Neural progenitor cell (in vitro differentiated cells): ENCODE measurements at regions not wholly inside any gene's neighbourhood (a gene's known extent, or its start where the extent isn't known, plus 50 kb on each side); places are given as distances from the start of the nearest gene placed in this dataset.

Source experiments
- DNase-seq: peaks from one replicate; pipeline ENCODE4 v3.0.0-alpha.2; 2016; ENCODE audit warnings: low spot score
- H2AFZ ChIP-seq: fragments of 200-600 bp; sonication (generic); replicated peaks from 2 replicates; pipeline ENCODE4 v1.6.1; 2016; ENCODE audit warnings: antibody characterized with exemption
- H3F3A ChIP-seq: fragments of 200-600 bp; sonication (generic); 2 replicates; pipeline ENCODE4 v1.6.1; 2016; ENCODE audit warnings: antibody characterized with exemption, low read depth
- H3K27ac ChIP-seq: fragments of 200-600 bp; sonication (generic); 2 replicates; pipeline ENCODE4 v1.5.1; 2016; ENCODE audit warnings: mild to moderate bottlenecking
- H3K27me3 ChIP-seq: fragments of 200-600 bp; sonication (generic); 2 replicates; pipeline ENCODE4 v1.6.1; 2016; ENCODE audit warnings: mild to moderate bottlenecking, moderate library complexity
- H3K36me3 ChIP-seq: fragments of 200-600 bp; sonication (generic); 2 replicates; pipeline ENCODE4 v1.5.1; 2016
- H3K4me1 ChIP-seq: fragments of 200-600 bp; sonication (generic); 2 replicates; pipeline ENCODE4 v1.6.1; 2016; ENCODE audit warnings: mixed run types
- H3K4me2 ChIP-seq: fragments of 200-600 bp; sonication (generic); 2 replicates; pipeline ENCODE4 v1.6.1; 2016
- H3K4me3 ChIP-seq: fragments of 200-600 bp; sonication (generic); 2 replicates; pipeline ENCODE4 v1.5.1; 2016
- H3K79me2 ChIP-seq: fragments of 200-600 bp; sonication (generic); 2 replicates; pipeline ENCODE4 v1.6.1; 2016; ENCODE audit warnings: low read depth
- H3K9ac ChIP-seq: fragments of 200-600 bp; sonication (generic); 2 replicates; pipeline ENCODE4 v1.6.1; 2016
- H3K9me3 ChIP-seq: fragments of 200-600 bp; sonication (generic); 2 replicates; pipeline ENCODE4 v1.5.1; 2016; ENCODE audit warnings: low read depth
- H4K20me1 ChIP-seq: fragments of 200-600 bp; sonication (generic); 2 replicates; pipeline ENCODE4 v1.6.1; 2016; ENCODE audit warnings: low read depth
- H3K27ac Mint-ChIP-seq: 3 replicates; pipeline ENCODE4 v1.8.0; 2021; ENCODE audit warnings: mixed read lengths
- H3K27me3 Mint-ChIP-seq: 2 replicates; pipeline ENCODE4 v1.8.0; 2022; ENCODE audit warnings: low read depth, mild to moderate bottlenecking, inconsistent platforms, moderate library complexity, mixed read lengths; ENCODE audit not compliant: insufficient read depth
- H3K36me3 Mint-ChIP-seq: 3 replicates; pipeline ENCODE4 v1.8.0; 2021; ENCODE audit warnings: mixed read lengths
- H3K4me1 Mint-ChIP-seq: 3 replicates; pipeline ENCODE4 v1.8.0; 2021; ENCODE audit warnings: mixed read lengths
- H3K4me3 Mint-ChIP-seq: 3 replicates; pipeline ENCODE4 v1.8.0; 2021; ENCODE audit warnings: mild to moderate bottlenecking, moderate library complexity, mixed read lengths
- H3K9me3 Mint-ChIP-seq: 3 replicates; pipeline ENCODE4 v1.8.0; 2020; ENCODE audit warnings: mixed read lengths
- CTCF ChIP-seq: fragments of 200-600 bp; sonication (generic); IDR thresholded peaks from 2 replicates; pipeline ENCODE4 v1.5.1; 2017; ENCODE audit warnings: antibody characterized with exemption, mild to moderate bottlenecking
- EZH2 ChIP-seq: fragments of 200-600 bp; sonication (generic); IDR thresholded peaks from 2 replicates; pipeline ENCODE4 v1.6.1; 2017; ENCODE audit warnings: antibody characterized with exemption, mild to moderate bottlenecking, moderate library complexity
- EZH2phosphoT487 ChIP-seq: fragments of 200-600 bp; sonication (generic); IDR thresholded peaks from 2 replicates; pipeline ENCODE4 v1.6.1; 2017; ENCODE audit warnings: antibody characterized with exemption

- Mint-ChIP-seq H3K36me3 (no peaks in the 10 kb centered on the region), H3K9me3 (no peaks in the 10 kb centered on the region), H3K4me1 (no peaks in the 10 kb centered on the region), H3K4me3 (no peak overlapping the region), H3K27ac (no peak overlapping the region), H3K27me3 (no peaks in the 10 kb centered on the region)
- H3K4me3 ChIP-seq: no peak overlapping the region
- H3K79me2 ChIP-seq: no peaks in the 10 kb centered on the region
- no peaks in the 10 kb centered on the region for H4K20me1 ChIP-seq
- no peak overlapping the region for H3K27ac ChIP-seq
- no peak overlapping the region for H3K9ac ChIP-seq
- H3K4me2 ChIP-seq: no peak overlapping the region
- no peaks in the 10 kb centered on the region for H3K27me3 ChIP-seq
- no peaks in the 10 kb centered on the region for H3F3A ChIP-seq
- no peak for DNase-seq
- no peak for TF ChIP-seq CTCF
- TF ChIP-seq EZH2phosphoT487: no peak
- TF ChIP-seq EZH2: no peak
- H3K9me3 ChIP-seq: no peaks in the 10 kb centered on the region
- H2AFZ ChIP-seq: no peak overlapping the region
- H3K36me3 ChIP-seq: no peaks in the 10 kb centered on the region
- no peaks in the 10 kb centered on the region for H3K4me1 ChIP-seq
These were observed 59.8 kb upstream of the RIT2 start for GRCh38 chr18:43175257-43175656.

- no peaks in the 10 kb centered on the region for H3K36me3 ChIP-seq
- no peaks in the 10 kb centered on the region for H3K79me2 ChIP-seq
- no peaks in the 10 kb centered on the region for H3K4me1 Mint-ChIP-seq
- H3K4me2 ChIP-seq: no peak overlapping the region
- no peaks in the 10 kb centered on the region for H3K4me1 ChIP-seq
- H3K36me3 Mint-ChIP-seq: no peaks in the 10 kb centered on the region
- no peak overlapping the region for H3K9ac ChIP-seq
- H3F3A ChIP-seq: no peaks in the 10 kb centered on the region
- H3K9me3 Mint-ChIP-seq: peaks cover 12% of the 10 kb centered on the region
- H3K4me3 Mint-ChIP-seq: no peak overlapping the region
- H3K27me3 ChIP-seq: no peaks in the 10 kb centered on the region
- H2AFZ ChIP-seq: no peak overlapping the region
- H3K27ac Mint-ChIP-seq: no peak overlapping the region
- H3K4me3 ChIP-seq: no peak overlapping the region
- no peaks in the 10 kb centered on the region for H4K20me1 ChIP-seq
- H3K27me3 Mint-ChIP-seq: no peaks in the 10 kb centered on the region
- H3K27ac ChIP-seq: no peak overlapping the region
- TF ChIP-seq CTCF (peak; percentile 32), EZH2phosphoT487 (no peak), EZH2 (no peak)
- no peak for DNase-seq
- H3K9me3 ChIP-seq: no peaks in the 10 kb centered on the region
These were observed 55.1 kb upstream of the RIT2 start for GRCh38 chr18:43170586-43170985.
